Tongue (tissue), 1 donor: ENCODE measurements at regions not wholly inside any gene's neighbourhood (a gene's known extent, or its start where the extent isn't known, plus 50 kb on each side); places are given as distances from the start of the nearest gene placed in this dataset.

Source experiments
- DNase-seq: peaks from one replicate; pipeline ENCODE4 v3.0.0-alpha.2; 2015

DNA sequence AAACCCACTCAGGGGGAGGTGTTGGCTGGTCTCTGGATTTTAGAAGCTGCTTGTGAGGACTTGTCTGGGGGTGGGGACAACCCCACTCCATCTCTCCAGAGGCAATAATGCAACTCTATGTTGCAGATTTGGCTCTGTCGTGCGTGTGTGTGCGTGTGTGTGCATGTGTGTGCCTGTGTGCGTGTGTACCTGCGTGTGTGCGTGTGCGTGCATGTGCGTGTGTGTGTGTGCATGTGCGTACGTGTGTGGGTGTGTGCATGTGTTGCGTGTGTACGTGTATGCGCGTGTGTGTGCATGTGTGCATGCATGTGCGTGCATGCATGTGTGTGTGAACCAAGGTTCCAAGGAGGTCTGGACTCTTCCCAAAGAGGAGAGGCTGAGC lies 120.4 kb upstream of the LHX1 start:
- no peak for DNase-seq

DNA sequence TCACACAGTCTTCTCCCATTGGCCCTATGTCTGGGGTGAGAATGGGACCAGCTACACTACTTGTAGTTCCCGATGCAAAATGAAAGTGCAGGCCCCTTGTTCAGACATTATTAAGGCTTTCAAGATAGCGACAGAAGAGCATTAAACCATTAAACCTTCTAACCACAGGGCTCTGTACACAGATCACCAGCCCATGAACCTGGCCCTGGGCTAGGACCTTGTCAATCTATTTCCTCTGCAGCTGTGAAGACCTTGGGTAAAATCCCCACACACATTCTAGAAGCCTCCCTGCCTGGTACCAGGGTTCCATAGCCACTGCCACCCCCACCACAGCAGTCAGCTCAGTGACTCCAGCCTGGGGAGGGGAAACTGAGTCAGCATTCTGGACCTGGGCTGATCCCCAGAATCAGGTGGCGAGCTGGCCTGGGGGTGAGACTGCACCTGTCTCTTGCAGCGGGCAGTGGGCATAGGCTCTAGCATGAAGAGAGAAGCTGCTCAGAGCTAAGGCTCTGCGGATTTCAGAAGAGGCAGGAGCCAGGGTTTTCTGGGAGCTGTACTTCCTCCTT lies 119.7 kb upstream of the LHX1 start:
- no peak for DNase-seq

DNA sequence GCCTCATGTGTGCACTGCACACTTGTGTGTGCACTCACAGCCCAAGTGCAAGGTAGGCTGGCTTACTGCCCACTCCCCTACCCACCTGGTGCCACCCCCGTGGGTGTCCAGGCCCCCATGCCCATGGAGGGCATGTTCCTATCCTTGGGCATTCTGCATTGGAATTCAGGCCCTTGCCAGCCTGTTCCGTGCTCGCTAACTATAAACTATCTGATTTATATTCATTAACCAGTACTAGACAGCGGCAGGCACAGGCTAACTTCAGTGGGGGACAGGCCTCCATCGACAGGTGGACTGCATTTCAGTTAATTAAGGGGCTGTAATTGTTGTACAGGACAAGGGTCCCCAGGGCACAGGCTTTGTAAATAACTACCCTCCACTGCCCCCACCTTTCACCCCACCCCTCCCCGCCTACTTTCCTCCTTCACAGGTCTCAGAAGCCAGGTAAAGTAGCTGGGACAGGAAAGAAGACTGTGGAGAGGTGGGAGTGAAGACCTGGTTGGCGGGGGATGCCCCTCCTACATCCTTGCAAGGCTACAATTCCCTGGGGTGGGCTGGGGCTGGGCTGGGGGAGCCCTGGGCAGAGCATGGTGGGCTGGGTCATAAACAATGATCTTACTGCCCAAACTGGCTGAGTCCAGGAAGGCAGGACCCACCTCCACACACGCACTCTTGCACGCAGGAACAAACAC lies 119.0 kb upstream of the LHX1 start:
- no peak for DNase-seq

DNA sequence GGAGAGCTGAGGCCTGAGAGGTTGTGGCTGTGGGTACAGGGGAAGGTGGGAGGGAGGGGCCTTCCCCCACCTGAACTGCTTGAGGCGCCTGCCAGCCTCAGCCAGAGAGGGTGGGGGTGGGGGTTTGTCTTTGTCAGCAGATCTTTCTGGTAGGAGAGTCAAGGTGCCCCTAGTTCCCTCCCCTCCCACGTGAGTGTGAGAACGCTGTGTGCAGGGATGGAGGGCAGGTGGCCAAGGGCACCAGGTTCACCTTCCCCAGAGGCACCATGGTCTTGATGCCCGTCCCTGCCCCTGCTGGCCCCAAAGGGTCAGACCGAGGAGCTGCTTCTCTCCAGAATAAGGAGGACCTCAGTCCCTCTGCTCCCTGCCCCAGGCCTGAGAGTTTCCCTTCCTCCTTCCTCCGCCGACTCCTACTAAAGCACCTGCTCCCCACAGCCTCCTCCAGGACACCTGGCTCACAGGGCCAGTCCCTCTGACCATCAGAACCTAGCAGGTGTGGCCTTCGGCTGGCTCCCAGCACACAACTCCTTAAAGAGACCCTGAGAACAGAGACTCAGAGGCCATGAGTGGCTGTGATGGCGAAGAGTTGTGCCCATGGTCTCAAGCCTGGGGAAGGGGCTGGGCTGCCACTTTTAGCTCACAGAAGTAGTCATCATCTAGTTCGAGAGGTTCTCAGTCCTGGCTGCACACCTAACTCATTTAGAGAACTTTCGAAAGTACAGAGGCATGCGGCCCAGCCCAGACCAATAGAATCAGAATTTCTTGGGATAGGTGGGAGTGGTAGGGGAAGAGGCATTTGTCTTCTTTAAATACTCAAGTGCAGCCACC lies 113.2 kb upstream of the LHX1 start:
- no peak for DNase-seq

DNA sequence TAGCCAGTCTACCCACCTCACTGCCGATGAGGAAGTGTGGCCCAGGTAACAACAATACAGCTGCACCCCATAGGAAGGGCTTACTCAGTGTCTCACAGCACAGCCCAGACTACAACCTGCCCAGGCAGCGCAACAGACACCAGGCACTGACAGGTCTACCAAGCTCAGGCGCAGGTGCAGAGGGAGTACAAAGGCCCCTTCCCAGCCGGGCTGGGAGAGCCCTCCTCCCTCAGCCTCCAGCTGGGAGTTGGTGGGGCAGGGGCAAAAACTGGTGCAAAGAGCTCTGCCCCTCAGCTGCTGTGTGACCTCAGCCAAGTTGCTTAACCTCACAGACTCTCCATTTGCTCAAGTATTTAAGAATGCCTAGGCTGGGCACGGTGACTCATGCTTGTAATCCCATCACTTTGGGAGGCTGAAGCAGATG lies 112.6 kb upstream of the LHX1 start:
- no peak for DNase-seq

DNA sequence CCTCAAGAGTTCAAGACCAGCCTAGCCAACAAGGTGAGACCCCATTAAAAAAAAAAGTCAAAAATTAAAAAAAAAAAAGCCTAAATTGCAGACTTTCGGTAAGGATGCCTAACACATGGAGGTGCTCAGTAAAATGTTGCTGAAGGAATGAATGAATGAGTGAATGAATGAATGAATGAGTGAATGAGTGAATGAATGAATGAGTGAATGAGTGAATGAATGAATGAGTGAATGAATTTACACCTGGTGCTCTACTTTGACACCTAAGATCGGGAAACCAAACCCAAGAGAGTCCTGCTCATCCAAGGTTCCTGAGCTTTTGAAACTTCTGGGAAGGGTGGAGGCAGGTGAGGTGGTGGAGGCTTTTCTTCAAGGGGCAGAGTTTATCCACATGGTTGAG lies 112.2 kb upstream of the LHX1 start:
- no peak for DNase-seq

DNA sequence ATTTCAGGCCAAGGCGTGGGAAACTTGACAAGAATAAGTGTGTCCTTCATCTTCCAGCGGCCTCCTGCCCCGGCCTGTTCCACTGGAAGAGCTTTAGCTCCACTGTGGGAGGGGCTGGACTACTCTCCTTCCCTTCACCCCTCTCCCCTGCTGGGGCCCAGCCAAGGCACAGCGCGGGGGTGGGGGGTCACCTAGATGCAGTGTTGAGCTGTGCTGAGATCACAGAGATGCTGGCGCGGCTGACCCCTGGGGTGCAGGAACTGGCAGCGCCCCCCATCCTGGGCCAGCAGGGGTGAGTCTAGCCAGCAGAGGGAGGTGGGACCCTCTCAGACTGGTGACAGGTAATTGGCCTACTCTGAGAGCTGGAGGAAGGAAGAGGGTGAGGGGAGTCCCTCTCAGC lies 111.8 kb upstream of the LHX1 start:
- no peak for DNase-seq

DNA sequence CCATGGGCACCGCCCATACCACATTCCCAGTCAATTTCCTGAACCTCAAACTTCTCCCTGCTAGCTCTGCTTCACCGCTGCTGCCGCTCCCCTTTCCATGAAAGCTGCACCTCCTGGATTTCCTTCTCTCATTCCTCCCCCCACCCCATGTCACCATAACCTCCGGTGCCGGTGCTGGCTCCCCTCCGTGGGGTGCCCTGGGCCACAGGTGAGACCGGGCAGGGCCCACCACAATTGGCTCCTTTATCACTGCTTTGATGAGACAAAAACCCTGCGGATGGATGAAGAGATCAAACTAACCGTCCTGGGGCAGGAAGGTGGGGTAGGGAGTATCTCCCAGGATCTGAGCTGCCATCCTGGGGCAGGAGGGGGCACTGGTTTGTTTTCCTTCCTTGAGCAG lies 111.3 kb upstream of the LHX1 start:
- DNase-seq: no peak

DNA sequence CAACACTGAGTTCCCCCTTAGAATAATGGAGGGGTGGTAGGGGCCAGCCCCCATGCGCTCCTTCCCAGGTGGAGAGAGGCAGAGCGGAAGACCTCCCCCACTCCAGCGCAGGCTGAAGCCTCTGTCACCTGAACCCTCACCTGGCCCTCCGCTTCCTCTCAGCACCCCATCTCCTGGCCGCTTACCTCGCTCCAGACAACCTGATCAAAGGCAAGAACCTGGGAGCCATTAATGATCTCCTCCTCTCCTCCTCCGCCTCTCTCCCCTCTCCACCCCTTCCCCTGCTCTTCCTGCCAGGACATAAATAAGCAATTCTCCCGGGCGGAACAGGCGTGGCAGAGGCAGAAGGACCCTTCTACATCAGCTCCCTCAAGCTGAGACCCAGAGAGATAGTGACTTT lies 110.2 kb upstream of the LHX1 start:
- no peak for DNase-seq

DNA sequence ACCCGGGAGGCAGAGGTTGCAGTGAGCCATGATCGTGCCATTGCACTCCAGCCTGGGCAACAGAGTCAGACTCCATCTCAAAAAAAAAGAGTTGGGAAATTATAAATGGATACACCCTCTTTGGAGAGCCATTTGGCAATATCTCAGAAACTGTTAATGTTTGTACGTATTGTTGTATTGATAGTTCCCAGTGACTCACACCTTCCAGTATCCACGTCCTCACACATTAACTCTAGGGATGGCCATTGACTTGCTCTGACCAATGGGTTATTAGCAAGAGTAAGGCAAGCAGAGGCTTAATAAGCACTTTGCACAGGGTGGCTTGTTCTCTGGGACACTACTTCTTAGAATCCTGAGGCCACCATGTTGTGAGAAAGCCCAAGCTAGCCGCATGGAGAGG lies 107.6 kb upstream of the LHX1 start:
- no peak for DNase-seq

DNA sequence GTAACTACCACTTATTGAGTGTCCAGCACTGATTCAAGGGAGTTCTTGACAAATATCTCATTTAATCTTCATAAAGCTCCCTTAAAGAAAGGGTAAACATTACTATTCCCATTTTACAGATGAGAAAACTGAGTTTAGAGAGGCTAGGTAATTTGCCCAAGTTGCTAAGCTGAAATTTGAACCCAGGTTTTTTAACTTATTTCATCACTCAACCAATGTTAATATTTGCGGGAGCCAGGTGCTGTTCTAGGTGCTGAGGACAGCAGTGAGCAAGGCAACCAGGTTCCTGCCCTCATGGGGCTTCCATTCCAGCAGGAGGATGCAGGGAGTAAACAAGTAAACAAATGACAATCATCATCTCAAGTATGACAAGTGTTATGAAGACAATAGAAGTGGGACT lies 104.0 kb upstream of the LHX1 start:
- DNase-seq: no peak

DNA sequence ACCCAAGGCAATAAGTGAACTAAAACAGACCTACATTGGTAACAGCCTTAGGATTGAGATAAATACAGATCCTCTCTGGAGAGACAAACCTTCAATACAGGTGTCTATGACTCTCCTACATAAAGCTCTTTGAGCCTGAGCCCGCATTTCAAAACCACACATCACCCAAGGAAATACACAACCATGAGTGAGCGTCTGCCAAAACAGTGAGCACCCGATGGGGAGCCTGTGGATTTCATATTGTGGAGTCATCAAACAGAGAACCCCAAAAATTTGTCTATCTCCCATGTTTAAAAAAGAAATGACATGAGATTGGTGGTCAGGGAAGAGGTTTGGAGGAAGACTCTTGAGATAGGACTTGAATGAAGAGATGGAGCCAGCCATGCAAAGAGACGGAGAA lies 102.2 kb upstream of the LHX1 start:
- DNase-seq: no peak

DNA sequence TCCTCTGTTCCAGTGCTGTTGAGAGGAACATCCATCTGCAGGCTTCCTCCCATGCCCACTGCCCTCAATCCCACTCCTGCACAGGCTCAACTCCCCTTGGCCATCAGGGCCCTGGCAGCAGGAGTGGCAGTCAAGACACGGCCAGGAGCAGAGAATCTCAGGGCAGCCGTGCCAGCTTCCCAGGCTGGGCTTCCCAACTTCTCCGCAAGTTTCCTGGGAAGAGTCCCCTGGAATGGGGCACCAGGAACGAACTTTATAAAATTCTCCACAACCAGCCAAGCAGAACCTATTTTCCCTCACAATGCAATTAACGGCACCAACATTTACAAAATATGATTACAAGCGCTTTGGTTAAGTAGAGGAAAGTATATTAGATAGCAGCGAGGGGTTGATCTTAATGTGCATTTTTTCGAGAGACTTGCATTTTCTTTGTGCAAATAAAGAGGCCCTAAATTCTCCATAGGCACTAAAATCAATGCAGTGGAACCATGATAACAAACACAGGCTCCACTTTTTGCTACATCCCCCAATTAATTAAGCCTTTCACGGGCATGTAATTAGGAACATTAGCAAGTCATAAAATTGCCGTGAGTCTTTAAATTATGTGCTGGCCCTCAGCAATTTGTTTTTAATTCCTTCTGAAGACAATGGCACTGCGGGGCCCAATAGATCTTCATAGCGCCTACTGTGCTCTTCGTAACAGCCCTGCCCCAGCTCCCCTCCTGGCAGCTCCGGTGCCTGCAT lies 99.9 kb upstream of the LHX1 start:
- no peak for DNase-seq

DNA sequence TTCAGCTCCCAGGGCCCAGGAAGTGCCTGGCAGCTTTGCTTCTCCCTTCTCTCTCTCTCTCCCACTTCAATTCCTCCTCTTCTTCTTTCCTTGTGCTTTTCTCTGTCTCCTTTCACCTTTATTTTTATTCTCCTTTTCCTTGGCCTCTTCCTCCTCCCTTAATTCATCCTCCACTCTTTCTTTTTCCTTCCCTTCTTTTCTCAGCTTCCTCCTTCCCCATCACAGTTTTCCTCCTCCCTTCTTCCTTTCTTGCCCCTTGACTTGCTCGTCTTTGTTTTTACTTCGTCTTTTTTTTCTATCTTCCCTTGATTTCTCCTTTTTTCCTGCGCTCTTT lies 99.4 kb upstream of the LHX1 start:
- no peak for DNase-seq

DNA sequence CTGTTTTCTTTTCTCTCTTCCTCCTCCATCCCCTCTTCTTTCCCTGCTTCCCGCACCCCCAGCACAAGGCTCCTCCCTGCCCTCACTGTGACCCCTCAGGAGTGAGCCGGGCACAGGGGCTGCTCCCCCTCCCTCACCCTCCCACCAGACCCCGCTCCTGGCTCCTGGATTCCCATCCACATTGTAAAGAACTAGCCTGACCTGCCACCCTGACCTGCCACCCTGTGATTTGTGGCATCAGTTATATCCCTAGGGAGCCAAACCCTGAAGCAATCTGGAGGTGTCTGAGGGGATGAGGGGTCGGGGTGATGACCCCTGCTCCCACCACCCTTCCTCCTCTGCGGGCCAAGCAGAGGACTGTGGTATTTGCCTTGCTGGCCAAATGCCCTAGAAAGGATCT lies 98.0 kb upstream of the LHX1 start:
- DNase-seq: no peak

DNA sequence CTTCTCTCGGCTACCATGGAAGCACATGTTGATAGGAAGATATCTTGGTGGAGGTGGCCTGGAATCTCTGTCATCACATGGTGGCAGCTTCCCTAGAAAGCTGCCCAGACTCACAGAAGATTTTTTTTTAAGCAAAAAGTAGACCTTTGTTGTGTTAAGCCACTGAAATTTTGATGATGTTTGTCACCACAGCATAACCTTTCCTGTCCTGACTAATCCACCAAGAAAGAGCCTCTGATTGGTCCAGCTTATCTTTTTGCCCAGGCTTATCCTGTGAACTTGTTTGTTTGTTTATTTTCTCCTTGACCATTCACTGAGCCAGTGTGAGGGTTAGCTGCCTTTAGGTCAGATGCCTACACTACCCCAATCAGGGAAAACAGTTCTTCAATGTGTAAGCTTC lies 96.5 kb upstream of the LHX1 start:
- DNase-seq: no peak

DNA sequence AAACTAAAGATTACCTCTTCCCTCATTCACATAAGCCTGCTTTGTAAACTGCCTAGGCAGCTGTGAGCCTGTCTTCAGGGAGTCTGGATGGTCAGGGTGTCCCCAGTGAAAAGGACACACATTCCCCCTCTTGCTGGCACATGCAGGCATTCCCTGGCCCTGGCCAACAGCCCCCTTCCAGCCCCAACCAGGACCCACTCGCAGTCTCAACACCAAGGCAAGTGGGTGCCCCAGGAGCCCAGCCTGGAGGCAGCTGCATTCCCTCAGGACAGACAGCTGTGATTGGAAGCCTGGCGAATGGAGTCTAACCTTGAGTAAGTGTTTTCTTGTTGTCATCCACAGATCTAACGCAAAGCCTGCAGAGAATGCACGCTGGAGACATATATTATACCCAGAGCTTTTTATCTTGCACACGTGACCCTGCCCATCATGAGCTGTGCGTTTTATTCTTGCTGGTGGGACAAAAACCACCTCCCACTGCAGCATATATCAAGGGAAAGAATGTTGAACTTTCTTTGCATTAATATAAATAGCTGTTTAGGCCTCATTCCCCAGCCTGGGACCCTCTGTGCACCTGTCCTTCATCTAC lies 95.0 kb upstream of the LHX1 start:
- no peak for DNase-seq

DNA sequence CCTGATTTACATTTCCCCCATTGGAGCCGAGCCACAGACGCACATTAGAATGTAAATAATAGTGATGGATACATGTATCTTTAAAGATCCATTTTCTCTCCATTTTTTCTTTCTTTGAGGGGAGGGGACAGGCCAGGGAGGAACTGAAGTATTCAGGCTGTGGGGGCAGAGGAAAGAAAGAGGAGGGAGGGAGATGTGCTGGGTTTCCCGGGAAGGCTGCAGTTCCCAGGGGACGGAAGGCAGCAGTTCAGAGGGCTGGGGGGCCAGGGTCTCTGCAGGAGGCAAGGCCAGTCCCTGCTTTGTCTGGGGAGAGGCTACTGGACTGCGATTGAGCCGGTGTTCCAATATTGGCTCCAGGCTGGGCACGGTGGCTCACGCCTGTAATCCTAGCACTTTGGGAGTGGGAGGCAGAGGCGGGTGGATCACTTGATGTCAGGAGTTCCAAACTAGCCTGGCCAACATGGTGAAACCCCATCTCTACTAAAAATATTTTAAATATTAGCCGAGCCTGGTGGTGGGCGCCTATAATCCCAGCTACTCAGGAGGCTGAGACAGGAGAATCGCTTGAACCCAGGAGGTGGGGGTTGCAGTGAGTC lies 94.2 kb upstream of the LHX1 start:
- DNase-seq: no peak

DNA sequence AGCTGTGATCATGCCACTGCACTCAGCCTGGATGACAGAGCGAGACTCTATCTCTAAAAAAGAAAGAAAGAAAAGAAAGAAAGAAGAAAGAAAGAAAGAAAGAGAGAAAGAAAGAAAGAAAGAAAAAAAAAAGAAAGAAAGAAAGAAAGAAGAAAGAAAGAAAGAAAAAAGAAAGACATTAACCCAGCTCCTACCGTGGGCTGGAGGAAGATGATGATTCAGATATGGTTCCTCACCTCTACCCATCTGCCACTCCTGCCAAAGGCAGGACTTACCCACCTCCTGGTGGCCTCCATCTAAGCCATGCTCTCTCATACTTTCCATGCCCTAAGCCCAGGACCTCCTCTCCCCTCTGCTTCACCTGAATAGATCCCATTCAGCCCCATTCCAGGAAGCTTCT lies 93.3 kb upstream of the LHX1 start:
- no peak for DNase-seq

DNA sequence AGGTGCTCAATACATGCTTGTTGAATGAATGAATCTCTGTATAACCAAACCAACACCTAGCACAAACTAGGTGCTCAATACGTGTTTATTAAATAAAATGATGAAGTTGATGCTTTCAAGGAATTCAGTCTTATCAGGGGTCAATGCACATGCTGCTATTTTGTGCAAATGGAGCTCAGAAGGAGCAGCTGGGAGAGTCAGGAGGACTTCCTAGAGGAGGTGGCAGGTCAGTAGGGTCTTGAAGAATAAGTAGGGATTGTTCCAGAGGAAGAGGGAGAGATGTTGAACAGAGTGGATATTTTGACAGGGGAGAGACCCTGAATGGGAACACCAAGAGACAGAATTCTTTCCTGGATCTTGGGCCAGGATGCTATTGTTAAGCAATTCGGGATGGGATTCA lies 92.7 kb upstream of the LHX1 start:
- DNase-seq: no peak

DNA sequence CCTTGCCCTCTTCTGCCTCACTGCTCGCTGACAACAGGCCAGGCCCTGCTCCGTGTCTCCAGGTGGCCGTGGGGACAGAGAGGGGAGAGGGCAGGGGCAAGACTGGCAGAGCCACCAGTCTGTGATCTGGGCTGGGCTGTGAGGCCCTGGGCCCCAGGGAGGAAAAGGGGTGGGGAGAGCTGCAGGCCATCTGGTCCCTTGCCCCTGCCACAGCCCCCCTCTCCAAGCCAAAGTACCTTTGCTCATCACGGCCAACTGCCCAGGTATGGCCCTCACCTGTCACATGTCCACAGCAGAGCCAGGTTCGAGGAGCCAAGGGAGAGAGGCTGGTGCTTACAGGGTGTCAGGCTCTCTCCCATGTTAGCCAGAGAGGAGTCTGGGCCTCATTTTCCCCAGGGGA lies 91.4 kb upstream of the LHX1 start:
- no peak for DNase-seq
